Neural crest cell (in vitro differentiated cells): ENCODE measurements at regions not wholly inside any gene's neighbourhood (a gene's known extent, or its start where the extent isn't known, plus 50 kb on each side); places are given as distances from the start of the nearest gene placed in this dataset.

ENCODE experiments used
- DNase-seq: peaks from one replicate; pipeline ENCODE4 v3.0.0; 2021; ENCODE audit warnings: low read depth, mixed read lengths, low spot score
- H3K27ac Mint-ChIP-seq: one replicate; pipeline ENCODE4 v1.8.0; 2021; ENCODE audit warnings: mild to moderate bottlenecking, mixed read lengths; ENCODE audit not compliant: unreplicated experiment
- H3K27me3 Mint-ChIP-seq: 2 replicates; pipeline ENCODE4 v1.8.0; 2021; ENCODE audit warnings: low read depth, mild to moderate bottlenecking, mixed read lengths
- H3K36me3 Mint-ChIP-seq: 2 replicates; pipeline ENCODE4 v1.8.0; 2021; ENCODE audit warnings: low read depth, mild to moderate bottlenecking, mixed read lengths
- H3K4me1 Mint-ChIP-seq: 2 replicates; pipeline ENCODE4 v1.8.0; 2021; ENCODE audit warnings: mixed read lengths
- H3K4me3 Mint-ChIP-seq: one replicate; pipeline ENCODE4 v1.8.0; 2021; ENCODE audit warnings: mild to moderate bottlenecking, mixed read lengths
- H3K9me3 Mint-ChIP-seq: 2 replicates; pipeline ENCODE4 v1.8.0; 2021; ENCODE audit warnings: mixed read lengths
- TF ChIP-seq, protein P1 (sequence below): fragments of 200-600 bp; sonication (generic); conservative IDR thresholded peaks from 2 replicates; pipeline ENCODE4 v1.5.0; 2021; ENCODE audit warnings: antibody characterized with exemption, mild to moderate bottlenecking

DNA sequence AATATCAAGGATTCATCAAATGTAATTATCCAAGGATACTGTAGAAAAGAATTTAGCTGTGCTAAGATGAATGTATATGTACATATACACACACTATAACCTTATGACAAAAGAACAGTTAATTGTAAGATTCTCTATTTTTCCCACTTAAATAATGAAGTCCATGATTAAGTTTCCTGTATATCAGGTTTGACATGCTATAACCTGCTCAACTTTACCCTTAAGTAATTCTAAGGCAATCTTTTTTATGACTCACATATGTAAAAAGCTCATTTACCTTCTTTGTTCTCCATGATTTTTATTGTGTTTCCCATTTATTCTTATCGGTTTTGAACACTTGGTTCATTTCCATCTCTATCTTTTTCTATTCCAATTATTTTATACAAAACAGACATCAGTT is 1213.1 kb upstream of the SLC39A10 start:
- Mint-ChIP-seq H3K9me3 (peaks cover 5% of the 10 kb centered on the region), H3K27ac (no peak overlapping the region), H3K4me3 (no peak overlapping the region), H3K36me3 (no peaks in the 10 kb centered on the region), H3K27me3 (no peaks in the 10 kb centered on the region), H3K4me1 (no peaks in the 10 kb centered on the region)
- TF ChIP-seq, protein P1, sequence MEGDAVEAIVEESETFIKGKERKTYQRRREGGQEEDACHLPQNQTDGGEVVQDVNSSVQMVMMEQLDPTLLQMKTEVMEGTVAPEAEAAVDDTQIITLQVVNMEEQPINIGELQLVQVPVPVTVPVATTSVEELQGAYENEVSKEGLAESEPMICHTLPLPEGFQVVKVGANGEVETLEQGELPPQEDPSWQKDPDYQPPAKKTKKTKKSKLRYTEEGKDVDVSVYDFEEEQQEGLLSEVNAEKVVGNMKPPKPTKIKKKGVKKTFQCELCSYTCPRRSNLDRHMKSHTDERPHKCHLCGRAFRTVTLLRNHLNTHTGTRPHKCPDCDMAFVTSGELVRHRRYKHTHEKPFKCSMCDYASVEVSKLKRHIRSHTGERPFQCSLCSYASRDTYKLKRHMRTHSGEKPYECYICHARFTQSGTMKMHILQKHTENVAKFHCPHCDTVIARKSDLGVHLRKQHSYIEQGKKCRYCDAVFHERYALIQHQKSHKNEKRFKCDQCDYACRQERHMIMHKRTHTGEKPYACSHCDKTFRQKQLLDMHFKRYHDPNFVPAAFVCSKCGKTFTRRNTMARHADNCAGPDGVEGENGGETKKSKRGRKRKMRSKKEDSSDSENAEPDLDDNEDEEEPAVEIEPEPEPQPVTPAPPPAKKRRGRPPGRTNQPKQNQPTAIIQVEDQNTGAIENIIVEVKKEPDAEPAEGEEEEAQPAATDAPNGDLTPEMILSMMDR, result no peak
- DNase-seq, result no peak

DNA sequence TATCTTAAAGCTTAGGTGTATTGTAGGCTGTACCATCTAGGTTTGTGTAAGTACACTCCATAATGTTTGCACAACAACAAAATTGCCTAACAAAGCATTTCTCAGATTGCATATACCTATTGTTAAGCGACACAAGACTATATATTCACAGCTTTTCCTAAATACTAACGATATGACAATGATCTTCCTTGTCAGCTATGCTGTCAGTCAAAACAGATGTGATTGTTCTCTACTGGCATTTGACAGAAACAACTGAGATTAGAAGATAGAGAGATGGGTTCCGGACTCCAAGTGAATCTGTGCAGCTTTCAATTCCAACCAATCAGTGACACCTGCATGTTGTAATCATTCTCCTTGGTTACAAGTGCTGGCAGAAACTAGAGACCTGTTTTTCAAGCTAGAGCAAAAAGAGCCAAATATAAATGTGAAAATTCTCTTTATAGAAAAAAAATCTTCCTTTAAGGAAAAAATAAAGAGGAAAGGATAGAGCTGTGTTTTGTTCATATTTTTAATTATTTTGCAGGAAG is 1232.3 kb upstream of the SLC39A10 start:
- Mint-ChIP-seq H3K9me3 (no peaks in the 10 kb centered on the region), H3K27ac (no peak overlapping the region), H3K27me3 (no peaks in the 10 kb centered on the region), H3K36me3 (no peaks in the 10 kb centered on the region), H3K4me1 (no peaks in the 10 kb centered on the region), H3K4me3 (no peak overlapping the region)
- DNase-seq, result no peak
- TF ChIP-seq, protein P1, result no peak

DNA sequence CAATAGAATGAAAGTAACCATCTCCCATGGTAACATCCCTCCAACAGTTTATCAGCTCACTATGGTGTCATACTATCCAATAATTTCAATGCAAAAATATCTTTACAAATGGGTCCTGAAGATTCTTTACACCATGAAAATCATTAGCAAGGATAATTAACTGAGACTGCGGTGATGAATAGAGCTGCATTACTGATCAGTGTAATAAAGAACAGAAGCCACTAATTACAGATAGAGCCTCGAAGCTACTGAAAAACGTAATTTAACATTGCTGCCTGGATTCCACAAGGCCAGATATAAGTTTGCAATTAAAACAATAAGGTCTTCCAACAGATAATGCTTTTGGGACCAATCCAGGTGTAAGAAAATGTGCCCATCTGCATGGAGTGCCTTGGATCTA is 1245.8 kb upstream of the SLC39A10 start:
- Mint-ChIP-seq H3K27ac (no peak overlapping the region), H3K4me1 (no peaks in the 10 kb centered on the region), H3K27me3 (no peaks in the 10 kb centered on the region), H3K36me3 (no peaks in the 10 kb centered on the region), H3K9me3 (no peaks in the 10 kb centered on the region), H3K4me3 (no peak overlapping the region)
- TF ChIP-seq, protein P1, result no peak
- DNase-seq, result no peak

DNA sequence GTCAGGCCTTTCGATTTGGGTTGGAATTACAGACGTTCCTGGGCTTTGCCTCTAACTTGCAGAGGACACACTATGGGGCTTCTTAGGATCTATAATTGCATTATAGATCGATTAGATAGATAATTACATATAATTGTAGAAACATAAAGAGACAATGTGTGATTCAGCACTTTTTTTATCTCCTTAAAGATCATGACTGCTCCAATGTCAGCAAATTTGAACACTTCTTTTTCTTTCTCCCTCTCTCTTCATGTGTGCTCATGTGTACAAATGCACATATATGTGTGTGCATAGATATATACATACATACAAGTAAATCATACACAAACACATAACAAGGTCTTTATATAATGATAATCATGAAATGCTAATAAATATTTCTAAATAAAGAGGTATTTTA is 1261.2 kb upstream of the SLC39A10 start:
- peaks cover 5% of the 10 kb centered on the region for H3K9me3 Mint-ChIP-seq
- TF ChIP-seq, protein P1, result no peak
- no peak for DNase-seq
- H3K36me3 Mint-ChIP-seq, result no peaks in the 10 kb centered on the region
- no peaks in the 10 kb centered on the region for H3K4me1 Mint-ChIP-seq
- no peak overlapping the region for H3K27ac Mint-ChIP-seq
- no peak overlapping the region for H3K4me3 Mint-ChIP-seq
- H3K27me3 Mint-ChIP-seq, result no peaks in the 10 kb centered on the region

DNA sequence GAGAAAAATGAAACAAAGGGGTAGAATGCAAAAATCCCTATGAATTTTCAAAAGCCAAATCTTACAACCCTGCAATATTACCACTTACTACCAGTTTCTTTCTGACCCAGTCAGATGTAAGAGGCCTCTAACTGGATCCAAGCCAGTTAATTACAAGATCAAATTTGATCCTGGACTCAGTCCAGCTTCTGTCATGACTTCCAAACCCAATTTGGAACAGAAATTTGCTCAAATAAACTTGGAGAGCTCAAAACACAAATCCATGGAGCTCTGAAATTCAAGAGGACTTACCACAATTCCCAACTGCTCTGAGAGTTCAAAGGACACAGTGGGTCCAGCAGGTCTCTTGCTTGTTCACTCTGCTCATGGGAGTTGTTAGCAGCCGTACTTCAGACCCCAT is 1271.7 kb upstream of the SLC39A10 start:
- no peaks in the 10 kb centered on the region for H3K4me1 Mint-ChIP-seq
- peaks cover 6% of the 10 kb centered on the region for H3K9me3 Mint-ChIP-seq
- no peak overlapping the region for H3K27ac Mint-ChIP-seq
- TF ChIP-seq, protein P1, result no peak
- H3K36me3 Mint-ChIP-seq, result no peaks in the 10 kb centered on the region
- no peak for DNase-seq
- no peak overlapping the region for H3K4me3 Mint-ChIP-seq
- no peaks in the 10 kb centered on the region for H3K27me3 Mint-ChIP-seq

DNA sequence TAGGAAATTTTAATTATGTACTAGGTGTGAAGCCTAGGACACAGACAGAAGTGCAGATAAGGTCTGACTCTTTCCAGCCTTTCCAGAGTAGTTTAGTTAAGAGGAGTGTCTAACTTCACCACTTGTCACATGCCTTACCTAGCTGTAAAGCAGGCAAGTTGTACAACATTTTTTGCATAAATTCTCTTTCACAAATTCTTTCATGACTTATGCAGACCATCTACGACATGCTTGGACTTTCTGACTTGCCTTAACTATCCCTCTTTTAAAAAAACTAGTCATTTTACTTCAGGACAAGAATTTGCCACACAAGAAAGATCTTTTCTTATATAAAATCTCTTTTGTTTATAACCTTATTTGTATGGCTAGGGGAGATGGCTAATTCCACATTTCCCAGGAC is 1273.6 kb upstream of the SLC39A10 start:
- DNase-seq, result no peak
- Mint-ChIP-seq H3K36me3 (no peaks in the 10 kb centered on the region), H3K27ac (no peak overlapping the region), H3K4me1 (no peaks in the 10 kb centered on the region), H3K9me3 (peaks cover 6% of the 10 kb centered on the region), H3K27me3 (no peaks in the 10 kb centered on the region), H3K4me3 (no peak overlapping the region)
- TF ChIP-seq, protein P1, result no peak
